Fibroblast of skin of right biceps (primary cell): ENCODE measurements at regions not wholly inside any gene's neighbourhood (a gene's known extent, or its start where the extent isn't known, plus 50 kb on each side); places are given as distances from the start of the nearest gene placed in this dataset.
"Not testable (repeated sequence)": the region's sequence is repeated elsewhere in the genome, so short reads cannot be mapped to it uniquely, and the experiment has no call there.

Experiments
- DNase-seq: peaks from one replicate; pipeline ENCODE4 v3.0.0-alpha.2; 2013

DNA sequence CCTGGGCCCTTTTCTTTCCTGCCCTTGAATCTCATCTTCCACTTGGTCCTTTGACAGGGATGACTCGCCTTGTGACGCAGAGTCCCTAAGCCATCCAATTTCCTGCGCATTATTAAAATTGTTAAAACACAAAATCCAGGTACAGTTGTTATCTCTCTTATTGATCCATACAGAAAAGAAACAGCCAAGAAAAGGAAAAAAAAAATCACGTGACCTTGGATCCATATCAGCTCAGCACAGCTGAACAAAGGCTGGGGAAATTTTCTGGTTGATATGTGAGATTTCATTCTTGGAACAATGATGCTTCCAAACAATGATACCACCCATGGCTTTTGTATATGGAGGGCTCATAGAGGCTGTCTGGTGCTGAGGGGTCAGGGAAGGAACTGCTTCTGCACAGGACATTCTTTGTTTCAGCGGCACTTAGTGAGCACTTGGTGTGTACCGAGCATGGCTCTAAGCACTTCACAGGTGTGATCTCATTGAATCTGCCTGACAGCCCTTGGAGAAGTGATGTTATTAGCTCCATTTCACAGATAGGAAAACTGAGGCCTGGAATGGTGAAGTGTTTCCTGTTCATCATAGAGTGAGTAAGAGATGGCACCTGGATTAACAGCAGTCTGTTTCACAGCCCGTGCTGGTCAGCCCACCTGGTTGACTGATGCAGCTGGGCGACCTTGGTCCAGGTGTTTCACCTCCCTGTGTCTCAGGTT is 155.0 kb upstream of the SULF2 start:
- no peak for DNase-seq

DNA sequence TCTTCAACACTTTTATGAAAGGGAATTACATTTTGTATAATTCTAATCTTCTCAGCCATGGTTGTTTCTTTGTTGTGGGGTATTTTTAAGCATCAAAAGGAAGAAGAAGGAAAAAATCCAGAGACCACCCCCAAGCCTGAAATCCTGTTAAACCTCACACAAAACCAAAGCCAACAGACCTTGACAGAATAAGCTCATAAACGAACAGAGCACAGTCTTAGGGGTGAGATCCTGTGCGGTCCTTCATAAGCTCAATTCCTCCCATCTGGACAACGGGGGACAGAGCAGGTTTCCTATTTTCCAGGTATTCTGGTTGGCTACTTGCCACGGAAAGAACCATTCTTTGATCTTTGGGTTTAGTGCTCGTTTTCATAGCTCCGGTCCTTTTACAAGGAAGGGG is 151.3 kb upstream of the SULF2 start:
- no peak for DNase-seq

DNA sequence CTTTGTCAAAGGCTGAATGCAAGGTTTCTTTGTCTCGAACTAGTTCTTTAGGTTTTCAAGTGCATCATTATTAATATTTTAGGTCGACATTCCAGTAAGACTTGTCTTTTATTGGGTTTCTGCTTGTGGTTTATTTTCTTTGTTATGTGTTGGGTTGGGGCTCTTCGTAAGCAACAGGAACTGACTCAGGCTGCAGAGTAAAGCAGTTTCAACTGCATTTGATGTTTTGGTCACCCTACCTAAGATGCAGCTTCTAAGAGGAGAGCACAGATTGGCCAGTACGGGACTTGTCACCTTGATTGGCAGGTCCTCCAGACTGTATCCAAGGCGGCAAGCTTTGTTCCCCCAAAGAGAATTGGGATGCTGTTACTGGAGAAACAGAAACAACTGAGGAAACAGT is 149.5 kb upstream of the SULF2 start:
- no peak for DNase-seq

DNA sequence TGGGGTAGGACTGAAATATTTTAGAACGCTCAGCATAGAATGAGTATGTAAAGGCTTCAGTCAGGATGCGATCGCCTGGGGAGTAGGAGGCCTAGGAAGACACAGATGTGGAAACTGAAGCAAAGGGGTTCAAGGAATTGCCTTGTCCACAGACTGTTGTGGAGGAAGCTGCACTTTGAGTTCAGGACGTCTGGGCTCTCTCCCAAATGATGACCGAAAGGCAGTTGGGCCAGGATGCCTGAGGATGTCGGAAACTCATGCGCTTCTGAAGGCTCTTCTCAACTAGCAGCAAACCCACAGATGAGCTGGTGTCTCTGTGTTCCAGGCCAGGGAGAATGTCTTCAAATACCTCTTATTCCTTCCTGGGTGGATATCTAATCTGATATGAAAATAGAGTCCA is 146.2 kb upstream of the SULF2 start:
- DNase-seq = no peak

DNA sequence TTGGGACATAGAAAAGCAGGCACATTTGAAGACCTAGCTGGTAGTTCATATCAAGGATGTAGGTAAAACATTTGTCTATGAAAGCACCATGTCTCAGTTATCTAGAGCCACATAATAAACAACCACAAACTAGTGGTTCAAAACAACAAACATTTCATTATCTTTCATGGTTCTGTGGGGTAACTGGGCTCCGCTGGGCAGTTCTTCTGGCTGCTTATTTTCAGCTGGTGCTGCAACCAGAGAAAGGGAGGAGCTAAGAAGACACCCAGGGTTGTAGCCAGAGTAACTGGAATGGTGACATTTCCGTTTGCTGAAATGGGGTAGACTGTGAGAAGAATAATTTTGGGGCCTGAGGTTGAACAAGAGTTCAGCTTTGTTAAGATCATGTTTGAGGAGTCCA is 145.7 kb upstream of the SULF2 start:
- no peak for DNase-seq

DNA sequence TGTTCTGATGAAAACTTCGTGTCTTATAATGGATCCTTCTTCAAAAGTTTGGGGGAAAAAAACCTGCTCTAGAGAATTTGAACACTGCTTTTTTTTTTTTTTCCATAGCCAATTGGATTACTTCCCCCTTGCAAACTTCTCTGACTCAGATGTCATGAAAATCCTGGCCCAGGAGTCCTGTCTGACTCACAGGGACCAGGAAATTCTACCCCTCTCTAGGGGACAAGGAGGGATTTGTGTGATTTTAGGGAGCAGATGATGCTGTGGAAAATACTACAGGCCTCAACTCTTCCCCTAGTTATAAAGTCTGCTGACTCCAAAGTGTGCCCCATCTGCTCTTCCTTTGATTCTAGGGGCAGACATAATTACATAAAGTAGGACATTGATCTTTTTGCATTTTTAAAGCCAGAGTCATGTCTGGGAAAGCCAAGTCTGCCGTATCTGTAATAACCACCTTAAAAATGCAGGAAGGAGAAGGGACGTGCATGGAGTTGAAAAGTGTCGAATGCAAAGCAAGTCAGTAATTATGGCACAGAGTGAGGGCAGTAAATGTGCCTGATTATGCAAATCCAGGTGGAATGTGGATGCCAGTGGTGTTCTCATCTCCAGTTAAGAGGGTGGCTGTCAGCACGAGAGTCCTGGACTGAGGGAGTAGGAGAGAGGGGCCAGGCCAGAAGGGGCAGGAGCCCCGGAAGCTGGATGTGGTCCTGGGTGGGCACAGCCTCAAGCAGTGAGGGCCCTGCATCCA is 144.3 kb upstream of the SULF2 start:
- DNase-seq = peak; percentile 93

DNA sequence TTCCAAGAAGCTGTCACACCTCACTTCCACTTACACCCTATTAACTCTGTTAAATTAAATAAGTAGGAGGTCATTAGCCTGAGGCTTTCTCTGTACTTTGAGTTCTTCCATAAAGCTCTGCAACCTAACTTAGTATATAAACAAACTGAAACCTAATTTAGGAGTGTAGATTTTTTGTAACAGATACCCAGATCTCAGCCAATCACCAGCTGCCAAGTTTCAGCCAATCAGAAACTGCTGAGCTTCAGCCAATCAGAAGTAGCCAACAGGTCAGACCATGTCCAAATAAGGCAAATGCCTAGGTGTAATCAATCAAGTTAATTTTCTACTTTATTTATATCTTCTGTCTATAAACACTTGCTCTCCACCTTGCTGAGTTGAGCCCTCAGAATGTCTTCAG is 142.7 kb upstream of the SULF2 start:
- no peak for DNase-seq

DNA sequence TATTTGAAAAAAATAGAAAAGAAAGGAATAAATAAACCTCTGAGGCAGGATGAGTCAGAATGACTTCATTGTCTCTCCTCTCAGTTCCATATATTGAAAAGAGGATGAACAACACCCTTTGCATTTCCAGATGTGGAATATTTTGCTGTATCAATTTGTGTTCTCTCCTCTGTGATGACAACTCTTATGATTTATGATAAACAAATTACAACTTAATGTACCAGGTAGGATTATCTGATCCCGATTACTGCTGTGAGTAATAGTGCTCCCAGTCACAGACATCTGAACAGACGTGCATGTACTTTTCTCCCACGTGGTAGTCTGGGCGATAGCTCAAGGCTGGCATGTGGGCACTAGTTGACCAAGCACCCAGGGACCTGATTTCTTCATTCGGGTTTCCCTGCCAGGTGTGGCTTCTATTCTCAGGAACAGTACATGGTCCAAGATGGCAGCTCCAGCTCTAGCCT is 142.1 kb upstream of the SULF2 start:
- DNase-seq = peak; percentile 82

DNA sequence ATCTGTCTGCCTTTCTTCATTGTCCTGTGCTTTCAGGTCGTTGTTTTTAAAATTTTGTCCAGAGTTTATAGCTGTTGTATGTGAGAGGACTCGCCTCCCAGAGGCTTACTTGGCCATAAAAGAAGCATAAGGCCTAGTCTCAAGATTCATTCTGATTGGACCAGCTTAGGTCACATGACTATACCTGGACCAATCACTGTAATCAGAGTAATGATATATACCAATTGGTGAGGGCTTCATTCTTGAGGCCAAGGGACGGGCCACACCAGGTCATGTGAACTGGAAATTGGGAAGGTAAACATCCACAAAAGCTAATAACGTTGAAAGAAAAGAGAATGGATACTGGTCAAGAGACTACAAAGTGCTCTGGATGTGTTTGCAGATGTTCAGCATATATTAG is 141.4 kb upstream of the SULF2 start:
- DNase-seq = no peak

DNA sequence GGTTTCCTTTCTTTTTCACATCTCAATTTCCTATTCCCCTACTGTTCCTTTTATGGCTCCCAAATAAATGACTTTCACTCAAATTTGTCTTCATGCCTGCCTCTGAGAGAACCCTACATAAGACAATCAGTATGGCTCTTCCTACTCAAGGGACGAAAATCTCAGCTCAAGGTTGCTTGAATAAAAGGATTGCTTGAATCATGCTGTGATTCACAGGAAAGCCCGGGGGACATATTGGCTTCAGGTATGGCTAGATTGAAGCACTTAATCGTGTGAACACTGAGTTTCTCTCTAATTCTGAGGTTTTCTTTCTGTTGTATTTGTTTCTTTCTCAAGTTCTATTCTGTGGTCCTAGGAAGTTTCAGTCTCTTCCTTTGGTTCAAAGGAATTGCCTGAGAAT is 140.3 kb upstream of the SULF2 start:
- no peak for DNase-seq

DNA sequence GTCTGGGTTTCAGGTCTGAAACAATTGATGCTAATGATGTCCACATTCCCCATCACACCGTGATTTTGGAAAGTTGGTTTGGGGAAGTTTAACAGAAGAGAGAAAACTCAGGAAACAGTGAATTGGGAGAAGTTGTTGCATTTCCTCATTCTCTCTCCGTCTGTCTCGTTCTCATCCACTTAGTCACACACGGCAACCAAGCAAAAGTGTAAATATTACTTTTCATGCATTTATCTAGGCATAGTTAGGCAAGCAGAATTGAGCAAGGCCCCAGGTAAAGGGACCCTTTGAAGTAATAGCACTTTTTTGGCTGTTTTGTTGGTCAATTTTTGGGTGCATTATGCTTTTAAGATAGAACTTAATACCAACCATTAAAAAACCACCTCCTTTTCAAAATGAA is 137.0 kb upstream of the SULF2 start:
- peak; percentile 79 for DNase-seq

DNA sequence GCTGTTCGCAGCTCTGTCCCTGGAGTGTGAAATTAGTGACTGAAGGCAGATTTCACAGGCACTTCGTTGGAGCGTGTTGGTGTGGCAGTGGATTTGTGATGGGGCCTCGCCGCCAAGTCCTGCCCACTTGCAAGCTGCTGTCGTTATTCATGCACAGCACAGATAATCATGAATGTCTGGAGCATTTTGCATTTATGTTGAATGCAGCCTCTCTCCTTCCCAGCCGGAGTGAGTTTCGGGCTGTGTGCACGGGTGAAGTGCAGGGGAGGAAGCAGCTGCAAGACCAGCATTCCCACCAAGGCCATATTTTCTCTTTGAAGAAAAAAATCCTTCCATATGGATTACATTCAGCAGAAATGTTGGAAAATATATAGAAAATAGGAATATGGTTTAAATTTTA is 136.5 kb upstream of the SULF2 start:
- DNase-seq = not testable (repeated sequence)

DNA sequence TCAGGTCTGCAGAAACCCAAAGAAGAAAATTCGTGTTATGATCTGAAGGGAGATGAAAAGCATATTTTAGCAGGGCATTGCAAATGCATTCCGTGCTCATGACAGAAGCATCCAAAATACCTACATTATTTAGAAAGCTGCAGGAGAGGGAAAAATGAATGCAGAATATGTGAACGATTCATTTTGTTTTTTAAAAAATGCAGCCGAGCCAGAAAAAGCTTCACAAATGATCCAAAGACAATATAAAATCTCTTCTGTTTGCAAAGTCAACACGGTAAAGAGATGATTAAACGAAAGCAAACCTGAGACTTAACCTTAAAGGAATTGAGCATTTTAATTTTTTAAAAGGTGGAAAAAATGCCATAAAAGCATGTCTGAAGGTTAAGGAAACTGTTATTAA is 136.1 kb upstream of the SULF2 start:
- DNase-seq = peak; percentile 58

DNA sequence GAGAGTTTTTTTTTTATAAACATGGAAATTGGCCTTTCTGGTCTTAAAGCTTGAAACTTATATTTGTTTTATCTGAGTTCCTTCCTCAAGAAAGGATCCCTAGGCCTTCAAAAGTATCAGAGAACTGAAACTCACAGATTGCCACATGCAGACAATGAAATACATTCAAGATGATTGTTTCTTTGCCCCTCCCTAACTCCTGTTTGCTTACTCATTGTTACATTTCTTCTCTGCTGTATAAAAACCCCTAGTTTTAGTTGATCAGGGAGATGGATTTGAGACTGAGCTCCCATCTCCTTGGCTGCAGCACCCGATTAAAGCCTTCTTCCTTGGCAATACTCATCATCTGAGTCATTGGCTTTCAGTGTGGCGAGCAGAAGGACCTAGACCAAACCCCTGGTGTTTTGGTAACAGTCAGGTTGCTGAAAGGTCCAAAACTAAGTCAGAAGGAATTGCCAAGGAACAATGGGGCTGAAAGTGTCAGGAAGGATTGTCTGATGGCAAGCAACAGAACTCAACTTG is 132.3 kb upstream of the SULF2 start:
- DNase-seq = no peak

DNA sequence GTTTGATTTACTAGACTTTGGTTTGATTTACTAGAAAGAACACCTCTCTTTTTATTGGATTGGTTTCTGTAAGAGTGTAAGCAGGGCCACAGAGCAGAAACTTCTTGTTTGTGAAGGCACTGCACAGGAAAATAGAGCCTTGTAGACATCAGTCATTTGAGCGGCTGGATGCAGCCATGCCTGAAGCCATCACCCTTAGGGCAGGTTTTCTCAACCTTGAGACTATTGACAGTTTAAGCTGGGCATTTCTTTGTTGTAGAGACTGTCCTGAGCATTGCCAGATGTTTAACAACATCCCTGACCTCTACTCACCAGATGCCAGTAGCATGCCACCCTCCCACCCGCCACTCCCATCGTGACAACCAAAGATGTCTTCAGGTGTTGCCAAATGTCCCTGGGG is 130.2 kb upstream of the SULF2 start:
- DNase-seq = no peak

DNA sequence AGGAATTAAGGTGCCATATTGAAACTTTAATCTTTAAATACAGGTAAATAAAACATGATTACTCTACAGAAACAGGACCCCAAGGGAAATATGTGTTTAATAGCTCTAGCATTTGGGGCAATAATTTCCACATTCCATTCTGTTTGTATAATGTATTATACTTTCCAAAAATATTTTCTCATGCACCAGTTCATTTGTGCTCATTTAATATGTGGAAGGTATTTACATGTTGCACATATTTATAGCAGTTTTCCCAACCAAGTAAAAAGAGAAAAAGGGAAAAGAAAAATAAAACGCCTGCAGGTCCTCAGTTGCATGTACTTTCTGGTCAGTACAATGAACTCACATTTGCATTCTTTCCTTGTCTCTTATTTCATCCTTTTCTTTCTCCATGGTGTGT is 129.5 kb upstream of the SULF2 start:
- peak; percentile 34 for DNase-seq

DNA sequence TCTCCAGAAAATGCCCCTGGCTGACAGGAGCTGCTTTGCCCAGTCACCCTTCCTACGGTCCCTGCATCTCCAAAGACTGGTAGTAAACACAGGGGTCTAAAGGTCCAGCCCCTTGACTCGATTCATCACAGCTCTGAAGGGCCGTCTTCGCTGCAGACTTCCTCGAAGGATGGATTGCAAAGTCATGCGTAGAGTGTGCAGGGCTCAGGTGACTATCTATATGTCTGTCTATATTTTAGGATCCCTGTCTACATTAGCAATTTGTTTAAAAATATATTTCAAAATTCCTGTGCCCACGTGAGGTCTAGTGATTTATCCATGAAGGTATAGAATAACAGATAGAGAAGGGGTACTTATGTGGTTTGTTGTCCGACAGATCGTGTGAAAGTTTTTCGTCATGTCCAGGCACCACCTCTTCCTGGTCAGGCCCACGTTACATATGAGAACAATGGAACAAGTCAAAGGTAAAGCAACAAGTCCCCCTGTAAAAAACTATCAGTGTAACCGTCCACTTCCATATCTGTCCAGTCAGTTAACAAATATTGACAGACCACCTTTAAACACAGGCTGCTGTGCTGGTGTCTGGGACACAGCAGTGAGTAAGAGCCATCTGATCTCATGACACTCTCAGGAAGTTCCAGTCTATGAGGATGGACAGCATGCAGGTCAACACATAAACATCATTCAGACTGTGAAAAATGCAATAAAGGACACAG is 127.7 kb upstream of the SULF2 start:
- DNase-seq = not testable (repeated sequence)

DNA sequence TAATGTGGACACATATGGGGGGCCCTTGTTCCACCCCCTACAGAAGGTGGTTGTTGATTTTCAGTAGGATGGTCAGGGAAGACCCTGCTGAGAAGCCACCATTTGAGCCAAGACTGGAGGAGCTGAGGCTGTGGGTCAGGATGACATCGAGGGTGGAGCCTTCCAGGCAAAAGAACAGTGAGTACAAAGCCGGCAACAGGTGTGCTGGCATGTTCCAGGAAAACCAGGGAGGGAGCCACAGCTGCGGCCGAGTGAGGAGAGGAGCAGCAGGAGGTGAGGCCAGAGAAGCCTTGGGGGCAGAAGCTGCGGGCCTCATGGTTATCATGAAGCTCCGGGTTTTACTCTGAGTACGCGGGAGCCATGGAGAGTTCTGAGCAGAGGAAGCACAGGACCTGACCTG is 126.9 kb upstream of the SULF2 start:
- DNase-seq = not testable (repeated sequence)

DNA sequence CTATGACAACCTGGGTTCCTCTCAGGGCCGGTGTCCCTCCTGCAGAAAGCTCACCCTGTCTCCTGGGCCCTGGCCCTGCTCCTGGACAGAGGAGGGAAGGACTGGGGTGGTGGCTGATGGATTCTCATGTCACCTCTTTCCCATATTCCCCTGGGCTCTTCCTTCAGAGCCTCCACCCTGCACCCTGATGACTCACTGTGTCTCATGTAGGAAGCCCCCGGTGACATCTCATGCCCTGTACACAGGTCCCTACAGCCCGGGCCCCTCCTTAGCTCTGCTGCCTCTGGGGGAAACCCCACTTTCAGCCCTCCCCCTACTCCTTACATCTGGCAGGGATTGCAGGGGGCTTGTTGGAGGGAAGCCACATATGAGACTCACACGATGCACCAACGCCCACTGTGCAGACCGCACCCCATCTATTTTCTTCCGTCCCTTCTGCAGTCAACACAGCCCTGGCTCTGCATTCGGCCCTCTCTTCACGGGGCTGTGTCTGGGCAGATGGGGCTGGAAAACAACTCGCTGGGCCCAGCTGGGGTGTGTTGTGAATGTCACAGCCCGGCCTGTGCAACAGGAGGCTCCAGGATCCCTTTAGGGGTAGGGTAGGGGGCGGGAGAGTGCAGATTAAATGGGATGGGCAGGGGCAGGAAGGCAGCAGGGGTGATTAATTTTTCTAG is 124.6 kb upstream of the SULF2 start:
- not testable (repeated sequence) for DNase-seq

DNA sequence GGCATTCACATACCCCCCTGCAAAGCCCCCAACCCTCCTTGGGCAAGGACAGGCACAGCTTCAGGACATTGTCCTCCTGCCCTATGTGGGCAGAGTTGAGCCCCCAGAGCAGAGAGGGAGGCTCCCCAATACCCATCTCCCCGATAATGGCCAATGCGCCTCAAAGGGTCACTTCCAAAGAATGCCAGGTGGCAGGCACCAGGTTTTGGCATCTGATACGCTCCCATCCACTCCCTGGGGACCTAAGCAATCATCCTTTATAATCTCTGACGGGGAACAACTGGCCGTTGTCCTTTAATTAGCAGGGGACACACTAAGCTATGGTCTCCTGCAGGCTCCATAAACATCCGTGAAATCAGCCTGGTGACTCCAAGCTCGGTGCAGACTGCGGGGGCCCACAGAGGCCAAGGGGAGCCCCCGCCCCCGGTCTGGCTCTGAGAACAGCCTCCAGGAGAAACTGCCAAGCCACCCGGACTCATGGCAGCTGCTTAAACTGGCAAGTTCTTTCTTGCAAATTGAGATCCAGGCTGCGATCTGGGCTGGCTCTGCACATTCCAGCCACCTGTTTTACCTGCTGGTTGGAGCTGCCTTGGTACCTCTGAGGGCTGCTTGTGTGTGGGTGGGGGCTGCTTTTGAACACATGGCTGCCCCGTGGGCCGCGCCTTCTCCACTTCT is 123.2 kb upstream of the SULF2 start:
- DNase-seq = not testable (repeated sequence)

DNA sequence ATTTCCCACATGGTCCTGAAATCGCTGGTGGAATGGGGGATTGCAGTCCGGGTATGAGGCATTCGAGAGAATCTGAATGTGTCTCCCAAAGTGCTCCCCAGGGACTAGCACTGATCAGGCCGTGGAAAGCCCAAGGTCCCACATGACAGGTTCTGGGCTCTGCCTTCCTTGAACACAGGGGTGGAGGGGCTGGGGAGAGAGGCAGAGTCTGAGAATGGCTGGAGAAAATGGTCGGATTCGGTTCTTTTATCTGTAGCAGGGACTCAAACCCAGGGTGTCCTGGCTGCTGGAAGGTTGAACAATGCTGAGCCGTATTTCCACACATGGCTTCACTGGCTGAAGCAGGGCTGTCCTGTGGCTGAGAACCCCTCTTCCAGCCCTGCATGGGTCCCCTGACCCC is 122.7 kb upstream of the SULF2 start:
- not testable (repeated sequence) for DNase-seq

DNA sequence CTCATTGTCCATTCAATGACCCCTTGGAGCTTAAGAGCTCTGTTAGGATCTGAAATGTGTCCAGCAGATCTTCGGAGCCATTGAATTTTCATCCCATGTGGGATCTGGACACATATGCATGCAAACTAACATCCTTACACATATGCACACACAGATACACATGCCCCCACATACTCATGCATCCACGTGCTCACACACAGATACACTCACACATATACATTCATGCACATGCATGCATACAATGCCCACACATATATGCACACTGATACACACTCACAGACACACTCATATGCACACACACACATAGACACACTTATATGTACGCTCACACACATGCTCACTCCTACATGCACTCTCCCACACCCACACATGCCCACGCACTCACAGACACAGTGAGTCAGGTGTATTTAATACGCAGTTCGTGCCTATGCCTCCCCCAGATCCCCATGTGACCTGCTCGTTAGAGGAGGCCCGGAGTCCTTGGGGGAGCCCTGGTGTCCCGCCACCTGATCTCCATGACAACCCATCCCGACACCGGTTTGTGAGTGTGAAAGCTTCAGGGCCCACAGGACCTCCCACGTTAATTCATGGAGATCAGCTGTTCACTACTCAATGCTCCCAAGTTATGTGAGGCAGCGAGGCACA is 121.9 kb upstream of the SULF2 start:
- DNase-seq = no peak
